GM18511 (cell line): ENCODE measurements at regions not wholly inside any gene's neighbourhood (a gene's known extent, or its start where the extent isn't known, plus 50 kb on each side); places are given as distances from the start of the nearest gene placed in this dataset.
"Not testable (repeated sequence)": the region's sequence is repeated elsewhere in the genome, so short reads cannot be mapped to it uniquely, and the experiment has no call there.

Experiments used
- ATAC-seq: cut with Tn5 transposase; IDR thresholded peaks from one replicate; pipeline ENCODE4 v1.9.1; 2021; ENCODE audit warnings: mild to moderate bottlenecking, moderate library complexity; ENCODE audit not compliant: unreplicated experiment

DNA sequence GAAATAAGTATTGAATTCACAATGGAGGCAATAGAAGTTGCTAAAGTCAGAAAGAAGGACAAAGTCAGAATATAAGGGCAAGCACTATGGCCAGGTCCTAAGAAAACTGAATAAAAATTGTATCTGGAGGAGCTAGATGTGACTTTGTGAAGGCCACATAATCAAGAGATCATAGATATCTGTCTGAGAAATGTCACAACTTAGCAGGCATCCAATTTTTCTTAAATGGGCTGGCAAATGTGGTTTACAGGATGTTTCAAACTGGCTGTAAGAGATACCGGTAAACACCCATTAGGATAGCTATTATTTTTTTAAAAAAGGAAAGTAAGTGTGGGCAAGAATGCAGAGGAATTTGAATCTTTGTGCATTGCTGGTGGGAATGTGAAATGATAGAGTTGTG lies 303.1 kb upstream of the CHORDC1 start:
- no peak for ATAC-seq

DNA sequence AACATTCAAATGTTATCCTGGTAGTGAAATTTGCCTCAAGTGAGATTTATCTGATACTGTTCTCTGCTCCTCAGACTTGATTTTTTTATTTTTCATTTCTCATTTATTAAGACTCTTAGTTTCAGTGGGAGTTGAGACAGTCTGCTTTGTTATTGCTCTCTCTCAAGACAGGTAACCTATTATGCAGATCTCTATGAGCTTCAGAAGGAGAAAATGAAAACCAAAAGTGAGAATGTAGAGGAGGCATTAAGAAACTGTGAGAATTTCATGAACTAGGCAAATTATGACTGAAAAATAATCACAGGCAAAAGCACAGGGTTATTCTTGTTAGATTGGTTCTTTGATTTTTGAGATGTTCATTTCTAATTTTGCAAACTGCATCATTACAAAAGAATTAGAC lies 290.0 kb upstream of the CHORDC1 start:
- peak; percentile 76 for ATAC-seq

DNA sequence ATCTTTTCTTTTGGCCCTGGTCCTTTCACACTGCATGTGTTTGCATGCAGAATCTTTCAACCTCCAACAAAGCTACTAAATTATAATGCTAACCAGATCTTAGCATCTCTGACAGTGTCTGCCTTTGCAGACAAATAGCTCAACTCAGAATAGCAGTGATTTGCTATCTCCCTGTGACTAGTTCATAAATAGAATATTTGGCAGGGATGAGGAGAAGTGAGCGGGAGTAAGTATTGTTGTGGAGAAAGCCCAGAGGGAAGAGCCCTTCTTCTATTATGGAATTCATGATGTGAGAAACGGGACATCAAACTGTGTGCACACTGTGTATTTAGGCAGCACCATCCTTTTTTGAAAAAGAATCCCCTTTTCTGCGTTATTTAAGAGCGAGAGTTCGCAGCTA lies 288.0 kb upstream of the CHORDC1 start:
- ATAC-seq, result no peak

DNA sequence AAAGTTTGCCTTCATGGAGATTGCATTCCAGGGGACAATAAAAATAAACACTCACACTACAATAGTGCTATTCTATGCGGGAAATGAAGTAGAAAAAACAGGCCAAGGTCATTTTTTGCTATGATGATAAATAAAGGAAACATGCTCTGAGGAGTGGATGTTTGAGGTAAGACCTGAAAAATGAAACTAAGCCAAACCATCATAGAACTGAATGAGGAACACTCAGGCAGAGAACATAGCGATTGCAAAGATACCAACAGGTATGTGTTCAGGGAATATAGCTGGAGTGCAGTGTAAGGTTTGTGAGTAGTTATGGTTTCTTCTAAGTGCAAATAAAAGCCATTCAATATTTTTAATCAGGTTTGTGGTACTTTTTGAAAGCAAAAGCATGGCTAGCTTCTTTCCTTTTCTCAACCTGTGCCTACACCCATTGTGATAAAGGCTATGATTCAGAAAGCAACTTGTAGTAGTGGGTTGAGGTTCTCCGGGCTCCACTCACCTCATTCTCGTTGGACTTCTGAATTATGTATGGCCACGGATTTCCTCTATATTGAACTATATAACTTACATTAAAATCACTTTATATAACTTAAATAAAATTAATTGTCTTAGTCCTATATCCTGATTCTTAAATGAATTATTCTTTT lies 278.2 kb upstream of the CHORDC1 start:
- no peak for ATAC-seq

DNA sequence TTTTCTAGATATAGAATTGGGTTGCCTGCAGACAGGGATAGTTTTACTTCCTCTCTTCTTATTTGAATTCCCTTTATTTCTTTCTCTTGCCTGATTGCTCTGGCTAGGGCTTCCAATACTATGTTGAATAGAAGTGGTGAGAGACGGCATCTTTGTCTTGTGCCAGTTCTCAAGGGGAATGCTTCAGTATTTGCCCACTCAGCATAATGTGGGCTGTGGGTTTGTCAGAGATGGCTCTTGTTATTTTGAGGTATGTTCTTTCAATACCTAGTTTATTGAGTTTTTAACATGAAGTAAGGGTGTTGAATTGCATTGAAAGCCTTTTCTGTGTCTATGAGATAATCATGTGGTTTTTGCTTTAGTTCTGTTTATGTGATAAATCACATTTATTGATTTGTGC lies 273.9 kb upstream of the CHORDC1 start:
- ATAC-seq, result no peak

DNA sequence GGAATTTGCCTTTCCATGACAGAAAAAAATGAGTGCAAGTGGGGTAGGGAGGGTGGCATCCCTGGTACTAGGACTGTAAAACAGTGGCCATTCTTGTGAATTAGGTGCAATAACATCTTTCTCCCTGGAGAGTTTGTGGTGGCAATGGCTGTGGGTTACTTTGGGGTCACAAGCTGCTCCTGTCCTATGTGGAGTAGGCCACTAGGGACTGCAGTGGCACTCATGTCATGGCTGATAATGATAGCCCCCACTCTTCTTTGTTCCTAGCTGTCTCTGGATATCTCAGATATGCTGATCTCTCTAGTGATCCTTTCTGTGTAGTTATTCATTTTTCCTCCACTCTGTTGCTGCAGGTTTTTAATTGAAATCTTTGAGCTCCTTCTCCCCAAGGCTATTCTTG lies 270.5 kb upstream of the CHORDC1 start:
- ATAC-seq, result no peak

DNA sequence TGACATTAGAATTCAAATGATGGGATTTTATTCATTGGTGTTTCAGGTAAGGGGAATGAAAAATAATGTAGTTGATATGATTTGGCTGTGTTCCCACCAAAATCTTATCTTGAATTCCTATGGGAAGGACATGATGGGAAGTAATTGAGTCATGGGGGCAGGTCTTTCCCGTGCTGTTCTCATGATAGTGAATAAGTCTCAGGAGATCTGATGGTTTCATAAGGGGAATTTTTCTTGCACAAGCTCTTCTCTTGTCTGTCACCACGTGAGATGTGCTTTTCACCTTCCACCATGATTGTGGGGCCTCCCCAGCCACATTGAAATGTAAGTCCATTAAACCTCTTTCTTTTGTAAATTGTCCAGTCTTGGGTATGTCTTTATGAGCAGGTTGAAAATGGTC lies 268.6 kb upstream of the CHORDC1 start:
- no peak for ATAC-seq

DNA sequence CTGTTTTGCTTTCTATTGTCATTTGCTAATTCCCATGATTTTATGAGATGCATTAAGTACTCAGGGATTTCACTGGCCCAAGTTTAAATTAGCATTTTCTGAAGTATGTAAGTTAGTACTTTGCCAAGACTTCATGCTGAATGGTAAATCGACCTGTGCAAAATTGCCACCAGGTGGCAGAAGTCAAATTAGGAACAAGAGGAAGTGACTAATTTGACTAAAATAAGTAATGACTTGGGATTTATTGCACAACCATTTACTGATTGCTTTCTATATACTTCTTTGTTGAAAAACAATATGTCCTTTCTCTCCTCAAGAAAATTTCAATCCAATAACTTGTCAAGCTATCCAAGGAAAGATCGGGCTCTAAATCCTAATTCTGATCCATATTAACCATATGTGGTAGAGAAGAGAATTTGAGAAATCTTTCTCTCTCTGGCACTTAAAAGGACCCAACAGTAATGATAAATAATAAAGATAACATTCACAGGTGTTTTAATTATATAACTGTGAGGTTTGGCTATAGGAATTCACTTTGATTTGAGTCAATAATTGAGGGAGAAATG lies 253.7 kb upstream of the CHORDC1 start:
- peak; percentile 78 for ATAC-seq

DNA sequence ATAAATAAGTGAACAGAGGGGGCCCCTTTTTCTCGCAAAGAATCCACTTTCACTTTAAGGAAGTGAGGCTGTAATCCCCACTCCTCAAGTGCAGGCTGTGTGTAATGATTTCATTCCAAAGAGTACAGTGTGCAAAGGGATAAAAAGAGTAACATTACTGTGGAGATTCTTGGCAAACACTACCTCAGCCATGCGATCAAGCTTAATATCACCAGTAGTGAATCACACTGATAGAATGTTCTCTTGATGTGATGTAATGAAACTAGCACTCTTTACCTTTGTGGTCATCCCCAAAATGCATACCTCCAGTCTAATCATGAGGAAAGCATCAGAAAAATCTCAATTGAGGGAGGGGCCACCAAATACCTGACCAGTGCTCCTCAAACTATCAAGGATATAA lies 246.1 kb upstream of the CHORDC1 start:
- ATAC-seq, result no peak

DNA sequence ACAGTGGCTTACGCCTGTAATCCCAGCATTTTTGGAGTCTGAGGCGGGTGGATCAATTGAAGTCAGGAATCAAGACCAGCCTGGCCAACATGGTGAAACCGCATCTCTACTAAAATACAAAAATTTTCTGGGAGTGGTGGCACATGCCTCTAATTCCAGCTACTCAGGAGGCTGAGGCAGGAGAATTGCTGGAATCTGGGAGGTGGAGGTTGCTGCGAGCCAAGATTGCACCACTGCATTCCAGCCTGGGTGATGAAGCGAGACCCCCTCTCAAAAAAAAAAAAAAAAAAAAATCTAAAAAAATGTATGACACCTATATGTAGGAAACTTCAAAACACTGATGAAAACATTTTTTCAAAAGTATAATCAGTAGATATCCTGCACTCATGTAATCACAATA lies 242.7 kb upstream of the CHORDC1 start:
- no peak for ATAC-seq

DNA sequence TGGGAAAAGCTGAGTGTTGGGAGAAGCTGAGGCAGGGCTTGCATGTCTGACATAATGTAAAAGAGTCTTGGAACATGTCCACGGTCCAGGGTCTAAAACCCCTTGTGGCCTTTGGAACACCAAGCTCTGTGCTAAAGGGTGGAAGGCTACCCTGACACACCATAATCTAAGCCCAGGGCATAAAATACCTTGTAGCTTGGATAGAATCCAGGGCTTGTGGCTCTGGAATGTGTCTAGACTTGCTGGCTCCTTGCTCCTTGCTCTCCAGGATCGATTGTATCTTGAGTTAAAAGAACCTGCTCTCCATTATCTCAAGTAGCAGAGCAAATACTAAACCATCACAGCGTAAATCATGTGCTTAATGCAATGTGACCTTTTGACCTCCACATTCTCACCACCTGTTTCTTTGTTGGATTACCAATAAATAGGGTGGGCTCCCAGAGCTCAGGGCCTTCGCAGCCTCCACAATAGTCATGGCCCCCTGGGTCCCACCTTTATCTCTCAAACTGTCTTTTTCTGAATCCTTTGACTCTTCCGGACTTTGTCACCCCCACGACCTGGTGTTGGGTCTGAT lies 232.6 kb upstream of the CHORDC1 start:
- ATAC-seq, result not testable (repeated sequence)

DNA sequence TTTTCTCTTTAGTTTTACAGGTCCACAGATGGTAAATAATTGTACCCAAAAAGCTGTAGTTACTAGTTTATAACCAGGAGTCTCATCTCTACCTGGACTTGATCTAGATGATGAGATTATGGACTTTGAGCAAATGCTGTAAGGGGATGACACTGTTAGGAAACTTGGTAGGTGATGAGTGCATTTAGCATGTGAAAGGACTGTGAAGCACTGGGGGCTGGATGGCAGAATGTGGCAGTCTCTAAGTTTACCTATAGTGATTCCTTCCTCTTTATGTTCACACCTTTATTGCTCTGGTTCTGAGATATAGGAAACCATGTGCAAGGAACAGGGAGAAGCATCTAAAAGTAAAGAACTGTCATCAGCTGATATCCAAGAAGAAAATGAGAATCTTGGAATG lies 230.7 kb upstream of the CHORDC1 start:
- no peak for ATAC-seq

DNA sequence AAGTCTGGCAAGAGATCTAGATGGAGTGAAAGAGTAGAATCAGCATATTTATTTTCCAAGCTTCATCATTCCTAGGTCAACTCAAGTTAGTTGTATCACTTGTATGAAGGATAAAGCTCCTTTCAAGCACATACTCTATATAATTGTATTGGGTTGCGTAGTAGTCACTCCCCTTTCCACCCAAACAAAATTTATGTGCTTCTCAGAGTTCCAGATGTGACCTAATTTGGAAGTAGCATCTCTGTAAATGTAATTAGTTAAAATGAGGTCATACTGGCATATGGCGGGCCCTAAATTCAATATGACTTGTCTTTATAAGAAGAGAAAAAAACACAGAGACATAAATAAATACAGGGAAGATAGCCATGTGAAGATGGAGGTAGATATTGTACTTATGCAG lies 226.8 kb upstream of the CHORDC1 start:
- no peak for ATAC-seq

DNA sequence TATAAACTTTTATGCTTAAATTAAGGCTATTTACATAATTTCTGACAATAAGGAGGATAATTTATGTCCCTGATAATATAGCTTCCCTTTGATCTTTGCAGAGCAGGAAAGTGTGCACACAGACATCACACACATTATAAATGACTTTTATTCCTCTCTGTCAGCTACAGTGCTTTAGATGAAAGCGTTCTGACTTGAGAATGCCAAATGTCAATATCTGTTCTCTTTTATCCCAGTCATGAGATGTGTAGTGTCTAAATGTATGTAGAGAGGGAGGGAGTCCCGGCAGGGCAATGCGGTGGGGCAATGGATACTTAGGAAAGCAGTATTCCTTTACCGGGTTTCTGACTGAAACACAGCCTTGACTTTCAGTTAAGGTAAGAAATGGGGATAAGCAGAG lies 225.4 kb upstream of the CHORDC1 start:
- no peak for ATAC-seq

DNA sequence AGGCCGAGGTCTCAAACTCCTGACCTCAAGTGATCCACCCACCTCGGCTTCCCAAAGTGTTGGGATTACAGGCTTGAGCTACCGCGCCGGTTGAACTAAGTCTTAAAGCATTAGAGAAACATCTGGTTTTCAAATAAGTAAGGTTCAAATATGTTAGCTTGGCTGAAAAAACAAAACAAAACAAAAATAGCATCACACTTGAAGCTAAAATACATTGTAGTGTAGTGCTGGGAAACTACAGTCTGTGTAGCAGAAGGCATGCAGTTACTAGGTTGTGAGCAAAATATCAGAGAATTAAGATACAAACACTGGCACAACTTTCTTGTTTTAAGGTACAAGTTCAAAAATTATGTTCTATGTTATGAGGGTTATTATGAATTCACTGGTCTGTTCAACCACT lies 224.8 kb upstream of the CHORDC1 start:
- no peak for ATAC-seq

DNA sequence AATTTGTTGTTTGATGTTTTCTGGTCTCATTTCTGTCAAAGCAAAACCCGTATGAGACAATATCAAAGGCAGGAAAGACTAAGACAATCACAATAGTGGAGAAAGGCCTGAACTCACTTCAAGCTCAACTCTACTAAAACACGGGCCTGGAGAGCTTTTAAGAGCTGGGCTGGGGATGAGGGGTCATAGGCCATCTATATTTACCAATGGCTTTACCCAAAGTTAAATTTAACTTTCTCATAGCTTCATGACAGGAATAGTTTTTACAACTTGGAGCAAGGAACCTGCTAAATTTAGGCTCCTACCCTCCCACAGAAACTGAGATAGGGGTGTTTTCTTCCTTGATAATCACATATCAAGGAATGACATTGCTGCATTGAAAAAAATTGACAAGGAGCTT lies 223.4 kb upstream of the CHORDC1 start:
- ATAC-seq, result no peak

DNA sequence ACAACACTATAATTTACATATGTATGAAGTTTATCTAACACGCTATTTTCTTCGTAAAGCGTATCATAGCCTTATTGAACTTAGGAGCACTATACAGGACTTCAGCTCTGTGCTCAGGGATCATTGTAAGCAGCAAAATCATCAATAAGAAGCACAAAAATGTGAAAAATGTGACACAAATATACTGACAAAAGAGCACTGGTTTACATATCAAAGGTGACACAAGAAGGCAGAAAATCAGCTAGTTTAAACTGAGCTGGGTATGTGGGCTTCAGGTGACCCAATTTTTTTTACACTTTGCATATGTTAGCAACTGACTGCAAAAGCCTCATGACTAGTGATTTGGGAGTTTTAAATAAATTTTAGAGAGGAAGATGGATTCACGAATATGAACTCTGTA lies 215.2 kb upstream of the CHORDC1 start:
- no peak for ATAC-seq

DNA sequence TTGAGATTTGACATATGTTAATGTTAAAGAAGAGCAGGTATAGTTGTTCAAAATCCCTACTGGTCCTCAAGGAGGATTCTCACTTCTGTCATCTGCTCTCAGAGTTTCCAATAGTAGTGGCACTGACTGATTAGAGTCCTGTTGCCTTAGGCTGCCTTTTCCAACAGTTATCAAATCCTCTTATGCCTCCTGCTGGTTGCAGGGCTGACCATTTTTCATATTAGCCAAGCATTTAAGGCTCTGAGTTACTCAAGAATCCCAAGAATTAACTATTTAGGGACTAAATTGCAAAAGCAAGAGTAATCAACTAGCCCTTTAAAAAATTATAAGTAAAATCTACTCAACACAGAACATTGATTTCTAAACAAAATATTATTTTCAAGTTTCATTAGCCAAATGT lies 212.0 kb upstream of the CHORDC1 start:
- no peak for ATAC-seq

DNA sequence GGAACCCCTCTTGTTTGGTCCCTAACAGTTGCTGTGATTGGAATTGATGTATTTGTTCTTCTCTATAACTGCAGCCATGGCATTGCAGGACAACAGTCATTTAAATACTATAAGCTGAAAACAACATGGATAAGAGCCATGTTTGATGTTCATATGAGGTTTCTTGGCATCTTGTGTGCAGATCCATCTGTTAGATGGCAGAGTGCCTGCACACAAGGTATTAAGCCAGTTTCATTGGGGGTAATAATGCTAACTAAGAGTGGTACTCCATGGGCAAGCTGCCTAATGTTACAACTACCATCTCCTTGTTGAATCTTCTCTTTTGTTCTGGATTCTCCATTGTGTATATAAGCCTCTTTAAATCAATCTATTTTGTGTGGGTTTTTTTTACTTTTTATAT lies 206.0 kb upstream of the CHORDC1 start:
- ATAC-seq, result no peak

DNA sequence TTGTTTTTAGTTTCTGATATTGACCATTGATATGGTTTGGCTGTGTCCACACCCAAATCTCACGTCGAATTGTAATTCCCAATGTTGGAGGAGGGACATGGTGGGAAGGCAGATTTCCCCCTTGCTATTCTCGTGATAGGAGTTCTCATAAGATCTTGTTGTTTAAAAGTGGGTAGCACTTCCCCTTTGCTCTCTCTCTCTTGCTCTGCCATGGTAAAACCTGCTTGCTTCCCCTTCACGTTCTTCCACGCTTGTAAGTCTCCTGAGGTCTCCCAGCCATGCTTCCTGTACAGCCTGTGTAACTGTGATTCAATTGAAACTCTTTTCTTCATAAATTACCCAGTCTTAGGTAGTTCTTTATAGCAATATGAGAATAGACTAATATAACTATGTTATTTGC lies 203.6 kb upstream of the CHORDC1 start:
- no peak for ATAC-seq

DNA sequence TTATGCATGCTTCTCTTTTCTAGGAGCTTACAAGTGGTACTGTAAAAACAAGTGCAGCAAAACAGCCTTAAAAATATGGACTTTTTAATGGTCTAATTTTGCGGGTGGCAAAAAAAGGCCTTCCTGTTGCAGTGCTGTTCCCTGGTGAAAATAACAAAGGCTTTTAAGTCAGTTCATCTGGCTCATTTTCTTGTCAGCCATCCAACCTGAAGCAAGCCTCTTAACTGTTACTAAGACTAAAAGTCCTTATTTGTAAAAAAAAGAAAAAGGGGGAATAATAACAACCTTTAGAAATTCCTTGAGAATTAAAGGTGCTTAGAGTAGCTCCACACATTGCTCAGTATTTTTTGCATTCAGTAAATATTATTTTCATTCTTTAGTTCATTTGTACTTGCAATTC lies 200.5 kb upstream of the CHORDC1 start:
- ATAC-seq, result no peak

DNA sequence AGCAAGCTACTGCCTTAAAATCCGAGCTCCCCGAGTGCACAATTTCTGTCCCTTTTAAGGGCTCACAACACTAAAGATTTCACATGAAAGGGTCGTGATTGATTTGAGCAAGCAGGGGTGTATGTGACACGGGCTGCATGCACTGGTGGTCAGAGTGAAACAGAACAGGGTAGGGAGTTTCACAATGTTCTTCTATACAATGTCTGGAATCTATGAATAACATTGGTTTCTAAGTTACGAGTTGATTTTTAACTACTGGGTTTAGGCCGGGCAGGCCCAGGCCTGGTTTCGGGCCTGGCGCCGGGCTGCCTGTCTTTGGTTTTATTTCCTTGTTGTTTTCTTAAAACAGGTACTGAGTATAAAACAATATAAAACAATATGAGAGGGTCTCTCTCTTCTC lies 199.9 kb upstream of the CHORDC1 start:
- ATAC-seq, result not testable (repeated sequence)

DNA sequence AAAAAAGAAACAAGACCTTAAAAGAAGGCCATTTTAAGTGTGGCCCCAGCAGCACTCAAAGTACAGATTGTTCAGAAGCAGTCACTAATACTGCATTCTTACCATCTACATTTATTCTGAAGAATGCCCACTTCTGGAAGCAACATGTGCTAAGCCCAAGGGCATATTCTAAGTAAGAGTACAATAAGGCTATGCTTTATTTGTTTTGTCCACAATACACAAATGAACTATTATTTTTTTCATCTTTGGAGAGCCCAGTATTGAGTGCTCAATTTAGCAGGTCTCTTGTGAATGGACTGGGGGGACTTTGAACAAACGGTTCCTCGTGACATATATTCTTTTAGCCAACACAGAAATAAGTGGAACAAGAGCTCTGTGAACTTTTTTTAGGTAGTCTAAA lies 191.4 kb upstream of the CHORDC1 start:
- no peak for ATAC-seq
